Liver (tissue), 8 donors: ENCODE measurements at regions not wholly inside any gene's neighbourhood (a gene's known extent, or its start where the extent isn't known, plus 50 kb on each side); places are given as distances from the start of the nearest gene placed in this dataset.

Experiments used
- DNase-seq: peaks from one replicate; pipeline ENCODE4 v3.0.0-alpha.2; 2017; ENCODE audit warnings: low spot score
- H3K27ac ChIP-seq, 2 donors: one replicate each; pipeline ENCODE4 v1.7.0; 2013; ENCODE audit warnings: inconsistent platforms in 2 of 2, low read length in 2 of 2, control low read depth in 1 of 2, low read depth in 1 of 2, mild to moderate bottlenecking in 1 of 2
- H3K27me3 ChIP-seq, 4 donors: one replicate each; pipeline versions ENCODE4 v1.6.1 to v1.7.0; 2013; ENCODE audit warnings: low read length in 3 of 4, inconsistent platforms in 1 of 4, mild to moderate bottlenecking in 1 of 4, moderate library complexity in 1 of 4; ENCODE audit not compliant: control insufficient read depth in 4 of 4, insufficient read depth in 4 of 4
- H3K36me3 ChIP-seq, 4 donors: one replicate each; pipeline versions ENCODE4 v1.6.1 to v1.7.0; 2013; ENCODE audit warnings: low read length in 3 of 4, mild to moderate bottlenecking in 3 of 4, low read depth in 1 of 4, moderate library complexity in 1 of 4; ENCODE audit not compliant: control insufficient read depth in 4 of 4, insufficient read depth in 3 of 4
- H3K4me1 ChIP-seq, 4 donors: one replicate each; pipeline versions ENCODE4 v1.6.1 to v1.7.0; 2013; ENCODE audit warnings: low read length in 3 of 4, mild to moderate bottlenecking in 3 of 4, moderate library complexity in 1 of 4; ENCODE audit not compliant: control insufficient read depth in 4 of 4, insufficient read depth in 4 of 4
- H3K4me3 ChIP-seq, 3 donors: one replicate each; pipeline versions ENCODE4 v1.6.1 to v1.7.0; 2013; ENCODE audit warnings: low read length in 3 of 3, control low read depth in 1 of 3, low read depth in 1 of 3, mild to moderate bottlenecking in 1 of 3
- H3K9ac ChIP-seq, 2 donors: one replicate each; pipeline ENCODE4 v1.7.0; 2013; ENCODE audit warnings: low read length in 2 of 2, mild to moderate bottlenecking in 2 of 2, moderate library complexity in 2 of 2, control low read depth in 1 of 2, low read depth in 1 of 2
- H3K9me3 ChIP-seq, 4 donors: one replicate each; pipeline versions ENCODE4 v1.6.1 to v1.7.0; 2013; ENCODE audit warnings: low read length in 3 of 4; ENCODE audit not compliant: control insufficient read depth in 4 of 4
- ATF3 ChIP-seq: IDR thresholded peaks from 2 replicates; pipeline ENCODE4 v1.6.1; 2016; ENCODE audit warnings: antibody characterized with exemption
- CTCF ChIP-seq: fragments of 150-350 bp; IDR thresholded peaks from 2 replicates; pipeline ENCODE4 v1.5.1; 2017; ENCODE audit warnings: improper control_type of control experiment, low read depth, low read length; ENCODE audit not compliant: missing input control
- EGR1 ChIP-seq, 2 donors: IDR thresholded peaks; 2 replicates each; pipeline ENCODE4 v1.6.1; 2016 to 2018; ENCODE audit warnings: antibody characterized with exemption in 2 of 2, low read depth in 2 of 2
- FOXA2 ChIP-seq: IDR thresholded peaks from 2 replicates; pipeline ENCODE4 v1.6.1; 2016; ENCODE audit warnings: antibody characterized with exemption
- GABPA ChIP-seq, 2 donors: IDR thresholded peaks in 1 of 2; conservative IDR thresholded peaks in 1 of 2; 2 replicates each; pipeline ENCODE4 v1.6.1; 2016; ENCODE audit warnings: antibody characterized with exemption in 2 of 2, mild to moderate bottlenecking in 1 of 2, moderate library complexity in 1 of 2
- HNF4G ChIP-seq: IDR thresholded peaks from 2 replicates; pipeline ENCODE4 v1.6.1; 2016; ENCODE audit warnings: antibody characterized with exemption
- JUND ChIP-seq, 2 donors: IDR thresholded peaks; 2 replicates each; pipeline ENCODE4 v1.6.1; 2016; ENCODE audit warnings: antibody characterized with exemption in 2 of 2
- REST ChIP-seq: IDR thresholded peaks from 2 replicates; pipeline ENCODE4 v1.6.1; 2016; ENCODE audit warnings: antibody characterized with exemption, mild to moderate bottlenecking
- SP1 ChIP-seq: IDR thresholded peaks from 2 replicates; pipeline ENCODE4 v1.6.1; 2018; ENCODE audit warnings: antibody characterized with exemption, mild to moderate bottlenecking
- ZBTB33 ChIP-seq: IDR thresholded peaks from 2 replicates; pipeline ENCODE4 v1.6.1; 2016; ENCODE audit warnings: antibody characterized with exemption
- WGBS: extraction: QIAGEN DNeasy Blood & Tissue Kit; methylation state at CpG from one replicate; pipeline ENCODE4 v1.1.7; 2013; 5-methylcytosine and 5-hydroxymethylcytosine counted together
- donor health status: healthy.
- donor health status: healthy.
- donor health status: healthy.
- donor health status: healthy.
- donor health status: healthy.

DNA sequence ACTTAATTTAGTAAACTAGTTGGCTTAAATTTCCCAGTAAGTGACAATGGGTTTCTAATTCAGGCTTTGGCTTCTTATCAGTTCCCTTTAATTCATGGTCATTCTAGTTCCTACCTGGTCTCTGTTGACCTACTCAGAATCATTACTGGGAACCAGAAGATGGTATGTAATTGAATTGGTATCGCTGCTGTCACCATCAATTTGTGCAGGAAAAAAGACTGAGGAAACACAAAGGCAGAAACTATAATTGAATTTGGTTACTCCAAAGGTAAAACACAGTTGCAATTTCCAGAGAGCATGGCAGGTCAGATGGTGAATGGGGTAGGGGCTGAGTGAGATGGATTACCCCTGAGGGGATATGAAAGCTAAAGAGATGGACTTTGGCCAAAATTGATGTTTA lies 226.5 kb upstream of the GAP43 start:
- no peak overlapping the region for H3K4me3 ChIP-seq
- no peak overlapping the region for H3K9ac ChIP-seq
- TF ChIP-seq SP1 (no peak), CTCF (no peak)
- H3K4me1 ChIP-seq, result no peaks in the 10 kb centered on the region
- H3K9me3 ChIP-seq, result no peaks in the 10 kb centered on the region
- H3K27ac ChIP-seq, result no peak overlapping the region
- DNase-seq, result no peak
- peaks cover 0 to 3% (median 0%) of the 10 kb centered on the region in 4 donors for H3K27me3 ChIP-seq
- no peaks in the 10 kb centered on the region for H3K36me3 ChIP-seq
- 88% methylated on average over 1 of the region's 1 CpG for WGBS

DNA sequence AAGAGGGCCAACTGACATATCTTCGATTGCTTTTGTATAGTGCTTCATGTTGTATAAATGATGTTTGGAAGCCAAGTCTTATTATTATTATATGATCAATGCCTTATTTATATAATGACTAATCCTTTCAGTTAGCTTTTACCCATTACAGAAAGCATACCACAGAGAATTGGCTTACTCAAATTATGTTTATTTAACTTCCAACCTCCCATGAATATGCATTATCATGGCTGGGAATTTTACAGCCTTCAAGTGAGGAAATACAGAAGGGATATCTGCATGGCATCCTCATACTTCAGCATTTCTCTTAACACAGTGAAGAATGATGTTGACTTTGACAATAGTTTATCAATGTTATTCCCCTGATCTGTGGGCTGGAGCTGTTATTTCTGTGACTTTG lies 225.9 kb upstream of the GAP43 start:
- Histone ChIP-seq H3K36me3 (no peaks in the 10 kb centered on the region), H3K27me3 (peaks cover 0 to 3% (median 0%) of the 10 kb centered on the region in 4 donors), H3K9me3 (peaks cover 0 to under 1% (median 0%) of the 10 kb centered on the region in 4 donors), H3K27ac (no peak overlapping the region), H3K9ac (no peak overlapping the region), H3K4me3 (no peak overlapping the region), H3K4me1 (no peaks in the 10 kb centered on the region)
- WGBS, result 75% methylated on average over 1 of the region's 1 CpG
- TF ChIP-seq FOXA2 (no peak), ZBTB33 (no peak)
- DNase-seq, result no peak

- 93% methylated on average over 3 of the region's 3 CpGs for WGBS
- TF ChIP-seq CTCF (no peak), ATF3 (no peak), HNF4G (no peak), GABPA (IDR thresholded peaks at IDR 0.05 in 1 of 2, conservative IDR thresholded peaks at IDR 0.05 in 1 of 2) (no peak), EGR1 (IDR thresholded peaks at IDR 0.05; ENCODE audit: low read depth in 2 of 2) (no peak), SP1 (no peak), JUND (IDR thresholded peaks at IDR 0.05) (no peak), FOXA2 (no peak), REST (no peak)
These were observed 224.8 kb upstream of the GAP43 start for GRCh38 chr3:115398506-115398905.

More at GRCh38 chr3:115398506-115398905, 224.8 kb upstream of the GAP43 start:
- H3K4me3 ChIP-seq, result no peak overlapping the region
- no peak overlapping the region for H3K9ac ChIP-seq
- peaks cover 0 to 2% (median 0%) of the 10 kb centered on the region in 4 donors for H3K9me3 ChIP-seq
- no peak for DNase-seq
- no peaks in the 10 kb centered on the region for H3K4me1 ChIP-seq
- peaks cover 0 to under 1% (median 0%) of the 10 kb centered on the region in 4 donors for H3K27me3 ChIP-seq
- no peaks in the 10 kb centered on the region for H3K36me3 ChIP-seq
- H3K27ac ChIP-seq, result no peak overlapping the region
